HepG2 (cell line): ENCODE measurements at regions not wholly inside any gene's neighbourhood (a gene's known extent, or its start where the extent isn't known, plus 50 kb on each side); places are given as distances from the start of the nearest gene placed in this dataset.

Experiments used
- BRF2 ChIP-seq: sonication (generic); formaldehyde crosslinking; IDR thresholded peaks from 2 replicates; pipeline ENCODE4 v1.8.1; 2022; ENCODE audit warnings: mild to moderate bottlenecking, missing genetic modification reagents
- FLYWCH1 ChIP-seq: sonication (generic); formaldehyde crosslinking; IDR thresholded peaks from 2 replicates; pipeline ENCODE4 v1.8.1; 2023; ENCODE audit warnings: mild to moderate bottlenecking, missing genetic modification reagents
- HOXA3 ChIP-seq: sonication (generic); formaldehyde crosslinking; IDR thresholded peaks from 2 replicates; pipeline ENCODE4 v1.5.0; 2020; ENCODE audit warnings: missing genetic modification reagents
- KDM6A ChIP-seq: IDR thresholded peaks from 2 replicates; pipeline ENCODE4 v1.6.1; 2016; ENCODE audit warnings: low read depth
- KLF6 ChIP-seq: IDR thresholded peaks from 2 replicates; pipeline ENCODE4 v1.8.0; 2016; ENCODE audit warnings: missing biosample characterization, missing genetic modification reagents
- PTBP1 ChIP-seq: fragments of 200-400 bp; formaldehyde crosslinking; IDR thresholded peaks from 2 replicates; pipeline ENCODE4 v1.6.1; 2018; ENCODE audit warnings: low read length, low read depth; ENCODE audit not compliant: poor library complexity, severe bottlenecking
- RCOR2 ChIP-seq: IDR thresholded peaks from 2 replicates; pipeline ENCODE4 v1.6.1; 2016; ENCODE audit warnings: missing biosample characterization, missing genetic modification reagents
- SETDB1 ChIP-seq: sonication (generic); formaldehyde crosslinking; IDR thresholded peaks from 2 replicates; pipeline ENCODE4 v1.5.1; 2020; ENCODE audit warnings: missing genetic modification reagents, mild to moderate bottlenecking, borderline replicate concordance
- SIX4 ChIP-seq: sonication (generic); formaldehyde crosslinking; IDR thresholded peaks from 2 replicates; pipeline ENCODE4 v1.4.0; 2020; ENCODE audit warnings: missing genetic modification reagents
- SNRNP70 ChIP-seq: fragments of 200-400 bp; formaldehyde crosslinking; IDR thresholded peaks from 2 replicates; pipeline ENCODE4 v1.6.1; 2017; ENCODE audit warnings: mild to moderate bottlenecking, low read depth, low read length, moderate library complexity
- SSRP1 ChIP-seq: IDR thresholded peaks from 2 replicates; pipeline ENCODE4 v1.6.1; 2016; ENCODE audit warnings: control low read depth
- SUZ12 ChIP-seq: fragments of 150-350 bp; IDR thresholded peaks from 2 replicates; pipeline ENCODE4 v1.6.1; 2014; ENCODE audit warnings: low read depth, low read length
- ZC3H4 ChIP-seq: sonication (generic); formaldehyde crosslinking; IDR thresholded peaks from 2 replicates; pipeline ENCODE4 v1.4.0; 2020; ENCODE audit warnings: missing genetic modification reagents, borderline replicate concordance
- ZNF138 ChIP-seq: sonication (generic); formaldehyde crosslinking; IDR thresholded peaks from 2 replicates; pipeline ENCODE4 v1.5.0; 2020; ENCODE audit warnings: mild to moderate bottlenecking, low read depth, missing genetic modification reagents
- ZNF143 ChIP-seq: sonication (generic); formaldehyde crosslinking; IDR thresholded peaks from 2 replicates; pipeline ENCODE4 v1.4.0; 2020; ENCODE audit warnings: missing genetic modification reagents
- ZNF3 ChIP-seq: IDR thresholded peaks from 2 replicates; pipeline ENCODE4 v1.7.0; 2017; ENCODE audit warnings: inconsistent platforms
- ZNF512B ChIP-seq: sonication (generic); formaldehyde crosslinking; IDR thresholded peaks from 2 replicates; pipeline ENCODE4 v1.5.1; 2020; ENCODE audit warnings: missing genetic modification reagents, mild to moderate bottlenecking, borderline replicate concordance
- ZNF616 ChIP-seq: sonication (generic); formaldehyde crosslinking; IDR thresholded peaks from 2 replicates; pipeline ENCODE4 v1.5.0; 2020; ENCODE audit warnings: low read depth, mild to moderate bottlenecking, missing genetic modification reagents
- TF ChIP-seq, protein P1 (sequence below): sonication (generic); formaldehyde crosslinking; conservative IDR thresholded peaks from 2 replicates; pipeline ENCODE4 v1.4.0; 2020; ENCODE audit warnings: missing genetic modification reagents
- TF ChIP-seq, protein P2 (sequence below): sonication (generic); formaldehyde crosslinking; IDR thresholded peaks from 2 replicates; pipeline ENCODE4 v1.5.1; 2020; ENCODE audit warnings: missing genetic modification reagents, mild to moderate bottlenecking, borderline replicate concordance

DNA sequence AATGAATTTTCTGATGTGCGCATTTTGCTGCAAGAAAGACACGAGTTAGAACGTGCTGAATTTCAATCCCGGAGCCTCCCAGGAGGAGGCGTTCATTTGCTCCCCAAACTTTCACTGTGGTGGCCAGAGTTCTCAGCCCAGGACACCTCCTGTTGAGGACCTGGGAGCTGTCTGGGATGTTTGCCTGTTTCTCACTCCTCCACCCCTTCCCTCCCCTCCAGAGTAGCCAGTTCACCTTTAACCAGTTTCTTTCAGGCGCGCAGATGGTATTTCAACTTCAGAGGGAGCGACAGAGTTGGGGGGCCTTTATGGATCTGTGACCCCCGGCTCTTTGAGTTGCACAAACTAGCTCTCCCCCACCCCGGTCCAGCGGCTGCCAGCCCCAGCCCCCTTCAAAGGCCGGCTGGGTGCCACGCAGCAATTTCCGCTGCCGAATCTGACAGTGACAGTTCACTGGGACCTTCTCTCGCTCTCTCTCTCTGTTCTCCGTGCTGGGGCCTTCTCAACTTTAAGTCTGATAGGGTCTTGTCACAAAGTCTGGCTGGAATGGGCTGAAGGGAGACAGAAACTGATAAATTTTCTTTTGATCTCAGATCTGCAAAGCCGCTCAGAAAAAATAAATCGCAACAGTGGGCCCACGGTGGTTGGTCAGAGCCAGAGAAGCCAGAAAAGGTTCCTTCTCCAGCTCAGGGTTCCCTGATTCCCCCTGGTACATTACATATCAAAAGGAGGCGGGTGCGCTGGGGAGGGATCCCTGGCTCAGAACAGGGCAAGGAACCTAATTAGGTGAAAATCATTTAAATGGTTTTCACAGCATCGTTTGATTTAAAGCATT is 100.0 kb upstream of the STX18 start (continued):
- TF ChIP-seq BRF2 (CRISPR knock-in tag) (0 out of 2 replicates have a peak, but pooled peaks have one; percentile 29), SUZ12 (no peak), ZNF512B (no peak), ZNF3 (CRISPR knock-in tag) (no peak), SSRP1 (CRISPR knock-in tag) (no peak), FLYWCH1 (CRISPR knock-in tag) (no peak), SETDB1 (CRISPR knock-in tag) (no peak), ZNF616 (CRISPR knock-in tag) (no peak), SNRNP70 (no peak), KLF6 (no peak), HOXA3 (peak; percentile 14; the same call in 1 of the 2 replicates), SIX4 (CRISPR knock-in tag) (0 out of 2 replicates have a peak, but pooled peaks have one; percentile 15), PTBP1 (no peak), ZNF138 (CRISPR knock-in tag) (no peak), RCOR2 (0 out of 2 replicates have a peak, but pooled peaks have one; percentile 9), ZNF143 (no peak), KDM6A (CRISPR knock-in tag) (no peak), ZC3H4 (CRISPR knock-in tag) (0 out of 2 replicates have a peak, but pooled peaks have one; percentile 11)
- TF ChIP-seq, protein P1, sequence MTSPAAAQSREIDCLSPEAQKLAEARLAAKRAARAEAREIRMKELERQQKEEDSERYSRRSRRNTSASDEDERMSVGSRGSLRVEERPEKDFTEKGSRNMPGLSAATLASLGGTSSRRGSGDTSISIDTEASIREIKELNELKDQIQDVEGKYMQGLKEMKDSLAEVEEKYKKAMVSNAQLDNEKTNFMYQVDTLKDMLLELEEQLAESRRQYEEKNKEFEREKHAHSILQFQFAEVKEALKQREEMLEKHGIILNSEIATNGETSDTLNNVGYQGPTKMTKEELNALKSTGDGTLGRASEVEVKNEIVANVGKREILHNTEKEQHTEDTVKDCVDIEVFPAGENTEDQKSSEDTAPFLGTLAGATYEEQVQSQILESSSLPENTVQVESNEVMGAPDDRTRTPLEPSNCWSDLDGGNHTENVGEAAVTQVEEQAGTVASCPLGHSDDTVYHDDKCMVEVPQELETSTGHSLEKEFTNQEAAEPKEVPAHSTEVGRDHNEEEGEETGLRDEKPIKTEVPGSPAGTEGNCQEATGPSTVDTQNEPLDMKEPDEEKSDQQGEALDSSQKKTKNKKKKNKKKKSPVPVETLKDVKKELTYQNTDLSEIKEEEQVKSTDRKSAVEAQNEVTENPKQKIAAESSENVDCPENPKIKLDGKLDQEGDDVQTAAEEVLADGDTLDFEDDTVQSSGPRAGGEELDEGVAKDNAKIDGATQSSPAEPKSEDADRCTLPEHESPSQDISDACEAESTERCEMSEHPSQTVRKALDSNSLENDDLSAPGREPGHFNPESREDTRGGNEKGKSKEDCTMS (CRISPR knock-in tag): no peak
- TF ChIP-seq, protein P2, sequence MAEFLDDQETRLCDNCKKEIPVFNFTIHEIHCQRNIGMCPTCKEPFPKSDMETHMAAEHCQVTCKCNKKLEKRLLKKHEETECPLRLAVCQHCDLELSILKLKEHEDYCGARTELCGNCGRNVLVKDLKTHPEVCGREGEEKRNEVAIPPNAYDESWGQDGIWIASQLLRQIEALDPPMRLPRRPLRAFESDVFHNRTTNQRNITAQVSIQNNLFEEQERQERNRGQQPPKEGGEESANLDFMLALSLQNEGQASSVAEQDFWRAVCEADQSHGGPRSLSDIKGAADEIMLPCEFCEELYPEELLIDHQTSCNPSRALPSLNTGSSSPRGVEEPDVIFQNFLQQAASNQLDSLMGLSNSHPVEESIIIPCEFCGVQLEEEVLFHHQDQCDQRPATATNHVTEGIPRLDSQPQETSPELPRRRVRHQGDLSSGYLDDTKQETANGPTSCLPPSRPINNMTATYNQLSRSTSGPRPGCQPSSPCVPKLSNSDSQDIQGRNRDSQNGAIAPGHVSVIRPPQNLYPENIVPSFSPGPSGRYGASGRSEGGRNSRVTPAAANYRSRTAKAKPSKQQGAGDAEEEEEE: no peak
